Urothelium cell line (cell line): ENCODE measurements at regions not wholly inside any gene's neighbourhood (a gene's known extent, or its start where the extent isn't known, plus 50 kb on each side); places are given as distances from the start of the nearest gene placed in this dataset.
"Not testable (repeated sequence)": the region's sequence is repeated elsewhere in the genome, so short reads cannot be mapped to it uniquely, and the experiment has no call there.

Experiments
- DNase-seq: peaks from one replicate; pipeline ENCODE4 v3.0.0; 2011; ENCODE audit warnings: low spot score, mixed read lengths
- FAIRE-seq: peaks from 2 replicates; lab custom pipeline; 2011; peaks lifted over from hg19 to GRCh38; lab: Jason Lieb, UNC

- FAIRE-seq, result no peak
- no peak for DNase-seq
These were observed 1237.1 kb downstream of the PCDH19 start for GRCh38 chrX:99172958-99173357.

DNA sequence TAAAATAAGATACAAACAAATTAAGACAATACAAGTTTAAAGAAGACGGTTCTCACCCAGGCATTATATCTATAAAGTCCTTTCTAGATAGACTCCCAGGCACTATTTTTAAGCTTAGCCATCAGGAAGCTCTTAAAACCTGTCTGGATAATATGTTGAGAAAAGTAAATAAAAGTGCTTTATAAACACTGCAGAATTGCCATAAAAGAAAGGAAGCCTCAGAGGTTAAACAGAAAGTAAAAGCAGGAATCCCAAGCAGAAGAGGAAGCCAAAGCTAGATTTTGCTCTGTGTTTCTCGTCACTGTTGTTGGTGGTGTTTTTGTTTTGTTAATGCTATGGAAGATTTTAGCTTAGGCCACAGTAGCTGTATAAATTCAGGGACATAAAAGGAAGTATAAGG, 1267.3 kb downstream of the PCDH19 start:
- no peak for FAIRE-seq
- DNase-seq, result no peak

DNA sequence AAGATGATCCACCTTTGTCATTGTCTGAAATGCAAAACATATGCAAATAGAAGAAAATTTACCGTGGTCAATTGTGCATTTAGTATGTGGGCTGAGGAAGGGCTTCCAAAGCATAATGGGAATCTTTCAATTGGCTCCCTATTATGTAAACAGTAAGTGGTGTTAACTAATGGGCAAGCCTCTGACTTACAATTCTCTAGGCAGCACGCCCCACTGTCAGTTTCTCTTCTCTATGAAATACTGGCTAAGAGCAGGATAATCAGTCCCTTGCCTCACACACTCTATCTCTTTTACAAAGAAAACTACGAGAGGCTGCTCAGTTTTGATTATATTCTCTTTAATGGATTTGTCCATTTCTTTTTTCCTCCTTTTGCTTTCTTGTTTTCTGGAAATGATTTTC, 1272.6 kb downstream of the PCDH19 start:
- DNase-seq (no peak), FAIRE-seq (no peak)

DNA sequence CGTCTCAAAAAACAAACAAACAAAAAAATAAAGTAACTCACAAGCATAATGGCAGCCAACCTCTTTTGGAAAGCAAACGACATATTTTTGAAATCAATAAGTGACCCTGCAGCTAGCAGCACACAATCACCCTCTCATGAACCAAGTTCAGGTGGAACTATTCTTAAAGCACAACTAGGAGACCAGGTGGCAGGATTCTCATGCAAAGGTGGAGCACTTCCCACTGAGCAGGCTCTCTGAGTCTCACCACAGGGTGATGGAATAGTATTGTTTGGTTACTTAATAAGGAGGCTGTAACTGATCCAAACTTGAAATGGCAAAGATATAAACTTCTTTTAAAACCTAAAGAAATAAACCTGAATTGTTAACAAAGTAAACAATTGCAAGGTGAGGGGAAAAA, 1293.1 kb downstream of the PCDH19 start:
- DNase-seq (no peak), FAIRE-seq (no peak)

GRCh38 chrX:99095965-99096635, 1314.0 kb downstream of the PCDH19 start:
- FAIRE-seq (no peak), DNase-seq (no peak)

DNA sequence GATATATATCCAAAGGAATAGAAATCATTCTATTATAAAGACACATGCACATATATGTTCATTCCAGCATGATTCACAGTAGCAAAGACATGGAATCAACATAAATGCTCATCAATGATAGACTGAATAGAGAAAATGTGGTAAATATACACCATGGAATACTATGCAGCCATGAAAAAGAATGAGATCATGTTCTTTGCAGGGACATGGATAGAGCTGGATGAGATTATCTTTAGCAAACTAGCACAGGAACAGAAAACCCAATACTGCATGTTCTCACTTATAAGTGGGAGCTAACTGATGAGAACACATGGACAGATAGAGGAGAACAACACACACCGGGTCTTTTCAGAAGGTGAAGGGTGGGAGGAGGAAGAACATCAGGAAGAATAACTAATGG, 1318.6 kb downstream of the PCDH19 start:
- DNase-seq, result no peak
- FAIRE-seq, result no peak

DNA sequence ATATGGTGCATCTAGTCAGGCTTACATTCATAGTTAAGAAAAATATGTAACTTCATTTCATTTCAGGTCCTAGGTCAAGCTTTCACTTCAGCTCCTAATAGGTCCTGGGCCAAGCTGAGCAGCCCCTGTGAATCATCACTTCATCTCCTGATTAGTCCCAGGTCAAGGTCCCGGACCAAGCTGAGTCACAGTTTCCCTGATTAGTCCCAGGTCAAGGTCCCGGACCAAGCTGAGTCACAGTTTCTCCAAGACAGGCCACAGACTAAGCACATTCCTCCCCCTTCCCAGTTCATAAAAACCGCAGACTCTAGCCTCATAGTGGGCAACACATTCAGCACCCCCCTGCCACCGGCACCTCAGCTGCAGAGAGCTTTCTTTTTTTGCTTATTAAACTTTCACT, 1331.8 kb downstream of the PCDH19 start:
- DNase-seq (no peak), FAIRE-seq (no peak)

GRCh38 chrX:99077099-99077498, 1333.0 kb downstream of the PCDH19 start:
- DNase-seq, result no peak
- FAIRE-seq, result no peak

GRCh38 chrX:99073551-99073950, 1336.5 kb downstream of the PCDH19 start:
- no peak for FAIRE-seq
- no peak for DNase-seq

- no peak for DNase-seq
- no peak for FAIRE-seq
These were observed 1358.4 kb downstream of the PCDH19 start for GRCh38 chrX:99051639-99052038.

GRCh38 chrX:99033226-99033901, 1376.7 kb downstream of the PCDH19 start:
- FAIRE-seq, result no peak
- DNase-seq, result no peak

DNA sequence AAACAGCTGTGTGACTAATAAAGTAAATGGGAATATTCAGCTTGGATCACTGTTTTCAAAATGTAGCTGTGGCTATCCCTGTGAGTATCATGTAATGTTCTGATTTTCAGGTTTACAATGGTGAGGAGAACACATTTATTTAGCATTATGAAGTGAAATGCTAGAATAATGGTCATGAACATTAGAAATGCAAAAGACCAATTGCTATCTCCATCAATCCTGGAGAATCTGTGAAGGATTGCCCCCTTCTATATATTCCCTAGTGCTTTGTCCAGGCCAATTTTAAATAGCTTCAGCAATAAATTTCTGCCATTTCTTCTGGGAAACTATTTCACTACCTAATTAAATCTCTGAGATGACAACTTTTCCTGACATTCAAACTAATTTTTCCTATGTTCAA, 1399.1 kb downstream of the PCDH19 start:
- DNase-seq (no peak), FAIRE-seq (no peak)

DNA sequence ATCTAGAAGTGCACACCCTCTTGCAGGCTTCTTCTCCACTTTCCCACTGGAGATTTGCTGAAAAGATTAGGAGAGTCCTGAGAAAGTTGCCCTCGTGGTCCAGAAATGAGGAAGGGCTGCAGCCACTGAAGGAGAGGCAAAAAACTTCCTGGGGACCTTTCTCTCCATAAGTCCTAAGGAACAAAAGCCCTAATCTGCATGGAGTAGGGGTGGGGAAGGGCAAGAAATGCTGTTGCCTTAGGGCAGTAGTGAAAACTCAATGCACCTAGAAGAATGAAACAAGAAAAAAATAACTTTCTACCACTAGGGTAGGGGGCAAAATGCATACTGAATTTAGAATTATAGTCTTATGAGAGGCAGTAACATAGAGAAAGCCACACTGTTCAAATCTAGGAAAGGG, 1408.8 kb downstream of the PCDH19 start:
- FAIRE-seq, result no peak
- DNase-seq, result no peak

DNA sequence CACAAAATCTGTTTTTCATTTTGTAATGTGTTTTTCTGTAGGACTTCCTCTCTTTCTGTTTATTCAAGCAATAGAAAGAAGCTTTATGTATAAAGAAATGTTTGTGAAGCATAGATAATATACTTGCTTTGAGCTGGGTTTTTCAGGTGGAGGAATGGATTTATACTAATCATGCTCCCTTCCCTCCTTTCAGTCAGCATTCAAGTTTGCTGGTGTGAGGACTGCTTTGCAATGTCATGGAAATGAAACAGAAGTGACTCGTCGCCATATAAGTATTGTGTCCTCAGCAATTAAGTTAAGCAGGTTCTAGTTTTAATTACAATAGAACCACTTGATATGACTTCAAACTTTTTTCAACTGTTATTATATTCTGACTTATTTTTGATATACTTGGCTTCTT, 1447.1 kb downstream of the PCDH19 start:
- FAIRE-seq (no peak), DNase-seq (no peak)

GRCh38 chrX:98956014-98956413, 1454.1 kb downstream of the PCDH19 start:
- no peak for FAIRE-seq
- no peak for DNase-seq

DNA sequence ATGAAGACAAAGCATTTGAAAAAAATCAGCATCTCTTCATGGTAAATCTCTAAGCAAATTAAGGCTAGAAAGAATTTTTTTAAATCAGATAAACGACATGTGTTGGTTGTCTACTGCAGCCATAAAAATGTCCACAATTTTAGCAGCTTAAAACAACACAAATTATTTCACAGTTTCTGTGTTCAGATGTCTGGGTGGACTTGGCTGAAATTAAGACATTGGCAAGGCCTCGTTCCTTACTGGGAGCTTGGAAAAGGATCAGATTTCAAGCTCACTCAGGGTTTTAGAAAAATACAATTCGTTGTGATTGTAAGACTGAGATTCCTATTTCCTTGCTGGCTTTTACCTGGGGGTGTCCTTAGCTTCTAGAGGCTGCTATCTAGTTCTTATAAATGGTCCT, 1470.6 kb downstream of the PCDH19 start:
- FAIRE-seq (no peak), DNase-seq (no peak)

GRCh38 chrX:98931216-98931615, 1478.9 kb downstream of the PCDH19 start:
- FAIRE-seq, result no peak
- DNase-seq, result no peak

DNA sequence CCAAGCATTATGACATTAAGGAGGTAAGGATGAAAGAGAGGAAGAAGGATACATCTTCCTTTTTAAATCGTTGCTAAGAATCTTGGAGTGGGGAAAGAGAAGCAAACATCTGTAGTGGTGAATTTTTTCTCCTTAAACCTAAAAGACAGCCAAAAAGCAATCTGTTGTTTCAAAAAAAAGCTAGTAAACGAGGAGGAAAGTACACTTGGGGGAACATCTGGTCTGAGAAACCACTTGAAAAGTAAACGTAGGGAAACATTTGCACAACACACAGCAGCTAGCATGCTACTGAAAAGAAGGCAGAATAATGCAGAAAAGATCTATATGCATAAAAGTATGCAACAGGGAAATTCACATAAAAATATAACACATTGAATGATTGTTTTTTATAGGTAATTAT, 1485.6 kb downstream of the PCDH19 start:
- FAIRE-seq (no peak), DNase-seq (no peak)

DNA sequence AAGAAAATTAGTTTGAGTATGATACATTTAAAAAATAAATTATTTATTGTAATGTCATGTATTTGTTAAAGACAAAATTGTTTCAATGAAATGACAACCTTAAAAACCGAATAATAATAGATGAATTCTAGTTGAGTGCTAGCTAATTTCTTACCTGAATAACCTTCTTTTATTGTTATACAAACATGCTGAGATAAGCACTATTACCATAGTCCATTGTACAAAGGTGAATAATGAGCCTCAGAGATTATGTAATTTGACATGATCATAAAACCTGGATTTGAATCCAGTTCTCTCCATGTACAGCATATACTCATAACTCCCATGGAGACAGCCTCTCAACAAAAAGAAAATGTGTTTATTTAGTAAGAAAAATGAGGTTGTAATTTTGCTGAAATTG, 1512.9 kb downstream of the PCDH19 start:
- DNase-seq (no peak), FAIRE-seq (no peak)

DNA sequence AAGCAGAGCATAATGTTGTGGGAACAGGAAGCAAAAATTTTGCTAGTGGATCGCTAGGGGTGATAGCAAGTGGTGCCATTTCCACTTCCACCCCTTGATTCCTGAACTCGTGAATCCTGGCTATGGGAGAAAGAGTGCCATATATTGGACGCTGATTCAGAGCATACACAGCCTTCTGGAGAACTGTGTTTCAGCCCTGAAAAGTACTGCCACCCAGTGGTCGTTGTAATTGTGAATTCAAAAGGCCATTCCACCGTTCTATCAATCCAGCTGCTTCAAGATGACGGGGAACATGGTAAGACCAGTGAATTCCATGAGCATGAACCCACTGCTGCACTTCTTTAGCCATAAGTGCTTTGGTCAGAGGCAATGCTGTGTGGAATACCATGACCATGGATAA, 1559.4 kb downstream of the PCDH19 start:
- not testable (repeated sequence) for FAIRE-seq, DNase-seq
